ENCODE measurements at regions not wholly inside any gene's neighbourhood (a gene's known extent, or its start where the extent isn't known, plus 50 kb on each side); places are given as distances from the start of the nearest gene placed in this dataset.

GRCh38 chr13:79829880-79830279 is 348.9 kb downstream of the NDFIP2 start:
- TF ChIP-seq JUND (IDR thresholded peaks at IDR 0.05): no peak
- no peak for TF ChIP-seq POLR2AphosphoS5 (IDR thresholded peaks at IDR 0.05; ENCODE audit: low read depth, low read length)
- TF ChIP-seq CTCF (IDR thresholded peaks at IDR 0.05 in 2 of 3, conservative IDR thresholded peaks at IDR 0.05 in 1 of 3; ENCODE audit: borderline replicate concordance in 1 of 3, insufficient read depth in 1 of 3, low read depth in 2 of 3, low read length in 2 of 3): no peak
- no peak for TF ChIP-seq SP1 (IDR thresholded peaks at IDR 0.05; ENCODE audit: low read depth)
- no peak for TF ChIP-seq REST (IDR thresholded peaks at IDR 0.05; ENCODE audit: low read depth)
- no peak for TF ChIP-seq POLR2A (IDR thresholded peaks at IDR 0.05; ENCODE audit: borderline replicate concordance, extremely low read depth, insufficient read depth, insufficient read length)
- no peak for TF ChIP-seq SRF (IDR thresholded peaks at IDR 0.05; ENCODE audit: low read depth)
- no peak for TF ChIP-seq EZH2 (IDR thresholded peaks at IDR 0.05)
- no peak for TF ChIP-seq CEBPB (IDR thresholded peaks at IDR 0.05; ENCODE audit: low read depth)
- no peak for TF ChIP-seq ELF1 (IDR thresholded peaks at IDR 0.05; ENCODE audit: borderline replicate concordance, low read depth)
- TF ChIP-seq YY1 (IDR thresholded peaks at IDR 0.05; ENCODE audit: extremely low read depth, insufficient replicate concordance, low read depth, low read length): no peak
- no peak for TF ChIP-seq ATF3 (IDR thresholded peaks at IDR 0.05)
- TF ChIP-seq, protein P1, sequence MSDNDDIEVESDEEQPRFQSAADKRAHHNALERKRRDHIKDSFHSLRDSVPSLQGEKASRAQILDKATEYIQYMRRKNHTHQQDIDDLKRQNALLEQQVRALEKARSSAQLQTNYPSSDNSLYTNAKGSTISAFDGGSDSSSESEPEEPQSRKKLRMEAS (IDR thresholded peaks at IDR 0.05): no peak
- no peak for TF ChIP-seq SIN3A (IDR thresholded peaks at IDR 0.05; ENCODE audit: low read depth)
